HG03520 (cell line): ENCODE measurements at regions not wholly inside any gene's neighbourhood (a gene's known extent, or its start where the extent isn't known, plus 50 kb on each side); places are given as distances from the start of the nearest gene placed in this dataset.
"Not testable (repeated sequence)": the region's sequence is repeated elsewhere in the genome, so short reads cannot be mapped to it uniquely, and the experiment has no call there.

Source experiments
- ATAC-seq: cut with Tn5 transposase; IDR thresholded peaks from one replicate; pipeline ENCODE4 v1.9.1; 2021; ENCODE audit warnings: mild to moderate bottlenecking, moderate library complexity; ENCODE audit not compliant: unreplicated experiment

- ATAC-seq = no peak
Observed at GRCh38 chr6:6968731-6969552, 138.8 kb upstream of the RREB1 start.

GRCh38 chr6:6969761-6970223 is 138.0 kb upstream of the RREB1 start:
- no peak for ATAC-seq

- ATAC-seq = no peak
Observed at GRCh38 chr6:6970851-6971250, 136.9 kb upstream of the RREB1 start.

- ATAC-seq = no peak
Observed at GRCh38 chr6:6971369-6971768, 136.4 kb upstream of the RREB1 start.

- no peak for ATAC-seq
Observed at GRCh38 chr6:6972456-6972855, 135.3 kb upstream of the RREB1 start.

- ATAC-seq = no peak
Observed at GRCh38 chr6:6973721-6974120, 134.0 kb upstream of the RREB1 start.

- no peak for ATAC-seq
Observed at GRCh38 chr6:6975459-6976111, 132.2 kb upstream of the RREB1 start.

- ATAC-seq = no peak
Observed at GRCh38 chr6:6976193-6976592, 131.6 kb upstream of the RREB1 start.

- ATAC-seq = no peak
Observed at GRCh38 chr6:6978731-6979130, 129.0 kb upstream of the RREB1 start.

- no peak for ATAC-seq
Observed at GRCh38 chr6:6980999-6981597, 126.7 kb upstream of the RREB1 start.

GRCh38 chr6:6981681-6982322 is 126.0 kb upstream of the RREB1 start:
- ATAC-seq = no peak

- ATAC-seq = no peak
Observed at GRCh38 chr6:6982663-6983062, 125.1 kb upstream of the RREB1 start.

- ATAC-seq = no peak
Observed at GRCh38 chr6:6984585-6985366, 123.0 kb upstream of the RREB1 start.

GRCh38 chr6:6986344-6986743 is 121.4 kb upstream of the RREB1 start:
- no peak for ATAC-seq

GRCh38 chr6:6987749-6988148 is 120.0 kb upstream of the RREB1 start:
- no peak for ATAC-seq

- ATAC-seq = not testable (repeated sequence)
Observed at GRCh38 chr6:6990059-6990458, 117.7 kb upstream of the RREB1 start.

GRCh38 chr6:6993503-6994237 is 114.1 kb upstream of the RREB1 start:
- no peak for ATAC-seq

GRCh38 chr6:6994796-6995195 is 113.0 kb upstream of the RREB1 start:
- ATAC-seq = no peak

- no peak for ATAC-seq
Observed at GRCh38 chr6:6995328-6995727, 112.4 kb upstream of the RREB1 start.

- no peak for ATAC-seq
Observed at GRCh38 chr6:6996124-6996523, 111.6 kb upstream of the RREB1 start.
